ENCODE measurements at regions not wholly inside any gene's neighbourhood (a gene's known extent, or its start where the extent isn't known, plus 50 kb on each side); places are given as distances from the start of the nearest gene placed in this dataset.

DNA sequence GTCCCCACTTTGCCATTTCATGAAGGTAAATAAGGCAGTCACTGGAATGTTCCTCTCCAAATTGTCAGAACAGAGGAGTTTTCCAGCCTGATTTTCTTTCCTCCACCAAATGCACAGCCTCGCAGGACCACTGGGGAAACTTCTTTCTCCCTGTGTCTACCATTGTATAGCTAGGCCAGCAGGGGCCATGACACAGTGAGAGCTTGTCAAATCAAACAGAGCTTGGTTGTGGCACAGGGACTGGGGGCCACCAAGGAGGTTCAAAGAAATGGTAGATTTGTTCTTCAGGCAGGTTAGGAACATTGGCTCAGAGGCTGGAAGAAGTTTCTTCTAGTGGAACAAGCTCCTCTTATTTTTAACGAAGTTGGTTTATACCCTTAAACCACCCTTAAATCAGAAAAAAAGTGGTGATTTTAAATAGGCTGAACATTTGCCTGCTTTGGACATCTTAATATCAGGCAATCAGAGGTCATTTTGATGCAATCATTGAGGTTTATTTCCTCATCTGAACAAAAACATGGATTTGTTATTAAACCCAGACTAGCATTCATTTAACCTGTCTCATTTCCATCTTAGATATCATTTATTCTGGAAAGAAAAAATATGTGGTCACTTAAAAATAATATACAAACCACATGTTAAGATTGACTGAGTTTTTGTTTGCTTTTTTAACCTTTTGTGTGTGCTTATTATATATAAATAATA, 105.6 kb downstream of the GTPBP8 start:
- DNase-seq, result no peak

DNA sequence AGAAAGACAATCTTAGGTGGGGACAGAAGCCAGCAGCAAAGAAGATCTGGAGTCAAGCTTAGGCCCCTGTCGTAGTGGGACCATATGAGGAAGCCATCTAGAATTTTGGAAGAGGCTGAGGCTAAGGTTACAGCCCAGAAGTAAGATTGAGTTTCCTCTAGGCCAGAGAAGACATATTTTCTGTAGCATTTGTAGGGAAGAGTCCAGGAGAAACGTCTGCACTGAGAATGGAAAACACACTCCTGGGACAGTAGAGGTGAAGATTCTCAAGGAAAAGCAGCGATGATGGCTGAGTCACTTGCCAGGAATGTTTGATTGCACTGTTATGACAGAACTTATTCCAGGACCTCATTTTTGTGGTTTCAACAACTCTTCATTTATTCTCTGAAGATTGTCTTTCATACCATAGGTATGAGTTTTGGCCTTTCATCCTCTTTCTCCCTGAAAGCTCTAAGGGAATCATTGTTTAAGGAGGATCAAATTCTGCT, 107.2 kb downstream of the GTPBP8 start:
- no peak for DNase-seq

DNA sequence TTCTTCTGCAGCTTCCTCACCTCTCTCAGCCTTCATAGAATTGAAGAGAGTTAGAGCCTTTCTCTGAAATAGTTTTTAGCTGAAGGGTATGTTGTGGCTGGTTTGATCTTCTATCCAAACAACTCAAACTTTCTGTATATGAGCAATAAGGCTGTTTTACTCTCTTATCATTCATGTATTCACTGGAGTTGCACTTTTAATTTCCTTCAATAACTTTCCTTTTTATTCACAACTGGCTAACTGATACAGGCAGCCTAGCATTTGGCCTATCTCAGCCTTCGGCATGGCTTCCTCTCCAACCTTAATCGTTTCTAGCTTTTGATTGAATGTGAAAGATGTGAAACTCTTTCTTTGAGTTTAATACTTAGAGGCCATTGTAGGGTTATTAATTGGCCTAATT, 109.3 kb downstream of the GTPBP8 start:
- no peak for DNase-seq

DNA sequence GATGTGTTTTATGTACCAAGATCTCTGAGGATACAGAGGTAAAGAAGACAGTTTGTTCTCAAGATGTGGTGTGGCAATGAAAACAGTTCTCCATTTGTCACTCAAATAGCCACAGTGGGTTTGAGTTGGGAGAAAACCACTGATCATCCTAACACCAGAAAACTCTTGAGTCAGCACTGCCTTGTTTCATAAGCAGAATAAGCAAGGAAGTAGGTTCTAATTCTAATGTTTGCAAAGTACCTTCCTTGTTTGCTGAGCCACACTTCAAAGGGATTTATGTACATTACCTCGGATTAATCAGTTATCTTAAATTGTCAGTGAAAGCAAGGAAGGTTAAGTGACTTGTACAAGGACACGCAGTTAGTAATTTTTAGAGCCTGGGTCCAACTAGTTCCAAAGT, 107.8 kb upstream of the BOC start:
- DNase-seq, result no peak

DNA sequence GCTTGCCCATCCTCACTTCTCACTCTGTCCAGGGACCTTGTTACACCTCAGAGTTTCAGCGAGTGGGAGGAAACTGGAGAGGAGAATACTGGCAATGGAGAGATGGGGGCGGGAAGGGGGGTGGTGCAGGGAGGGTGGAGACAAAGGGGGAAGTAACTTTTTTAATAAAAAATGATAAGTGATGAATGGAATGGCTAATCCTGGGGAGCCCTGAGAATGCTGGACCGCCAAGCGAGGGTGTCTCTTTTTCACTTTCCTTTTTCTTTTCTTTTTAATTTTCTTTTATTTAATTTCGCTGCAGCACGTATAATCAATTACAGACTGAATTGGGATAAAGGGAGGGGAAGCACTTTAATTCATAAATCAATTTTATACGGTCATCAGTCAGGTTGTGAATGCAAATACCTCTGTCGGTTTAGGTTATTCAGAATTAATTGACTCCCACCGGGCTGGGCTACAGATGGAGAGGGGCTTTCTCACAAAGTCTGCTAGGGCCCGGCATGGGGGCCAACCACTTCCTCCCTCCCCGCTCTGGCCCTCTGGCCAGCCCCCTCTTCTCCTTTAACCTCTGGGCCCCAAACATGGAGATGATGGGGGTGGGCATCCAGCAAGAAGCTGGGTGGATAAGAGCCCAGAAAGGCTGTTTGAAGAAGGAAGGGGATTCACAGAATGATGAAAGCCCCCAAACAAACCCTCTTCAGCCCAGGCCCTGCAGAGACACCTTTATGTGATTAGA, 106.8 kb upstream of the BOC start:
- no peak for DNase-seq

DNA sequence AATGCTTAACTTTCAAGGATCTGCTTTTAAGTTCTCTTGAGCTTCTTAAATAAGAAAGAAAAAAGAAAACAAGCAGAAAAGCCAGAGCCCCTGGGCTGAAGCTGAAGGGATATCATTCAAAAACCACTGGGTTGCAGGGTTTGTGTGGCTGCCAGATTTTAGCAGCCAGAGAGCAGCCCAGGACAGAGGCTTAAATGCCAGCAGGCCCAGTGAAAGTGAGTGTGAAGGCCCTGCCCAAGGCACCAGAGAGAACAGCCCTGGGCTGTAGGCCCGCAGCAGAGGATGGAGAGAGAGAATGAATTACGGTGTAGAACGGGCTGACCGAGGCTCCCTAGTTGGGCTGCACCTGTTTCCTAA, 106.3 kb upstream of the BOC start:
- DNase-seq, result no peak

DNA sequence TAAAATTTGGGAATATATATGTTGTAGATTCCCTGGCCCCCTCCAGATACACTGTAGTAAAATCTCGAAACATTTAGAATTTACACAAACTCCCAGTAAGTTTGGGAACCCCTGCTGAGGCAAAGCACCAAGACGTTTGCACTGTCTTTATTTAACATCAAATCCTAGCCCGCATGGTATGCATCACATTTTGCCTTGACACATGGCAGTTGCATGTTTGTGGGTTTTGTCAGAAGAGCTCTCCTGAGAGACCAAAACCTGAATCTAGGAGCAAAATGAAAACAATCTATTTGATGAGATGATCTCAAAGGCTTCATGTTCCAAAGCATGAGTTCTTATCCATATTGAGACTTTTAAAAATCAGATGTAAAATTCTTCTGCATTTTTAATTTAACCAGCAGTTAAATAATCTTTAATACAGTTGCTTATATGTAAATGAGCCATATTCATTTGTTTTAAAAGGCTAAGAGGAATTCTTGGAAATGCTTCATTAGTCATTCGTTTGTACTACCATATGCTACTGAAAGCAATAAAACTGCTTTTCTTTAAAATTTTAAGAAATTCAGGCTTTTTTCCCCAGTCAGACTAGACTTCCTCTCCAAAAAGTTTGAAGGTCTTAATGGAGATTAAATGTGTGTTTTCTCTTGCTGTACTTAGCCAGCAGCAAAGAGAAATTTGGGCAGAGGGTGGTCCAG, 105.2 kb upstream of the BOC start:
- DNase-seq, result no peak

DNA sequence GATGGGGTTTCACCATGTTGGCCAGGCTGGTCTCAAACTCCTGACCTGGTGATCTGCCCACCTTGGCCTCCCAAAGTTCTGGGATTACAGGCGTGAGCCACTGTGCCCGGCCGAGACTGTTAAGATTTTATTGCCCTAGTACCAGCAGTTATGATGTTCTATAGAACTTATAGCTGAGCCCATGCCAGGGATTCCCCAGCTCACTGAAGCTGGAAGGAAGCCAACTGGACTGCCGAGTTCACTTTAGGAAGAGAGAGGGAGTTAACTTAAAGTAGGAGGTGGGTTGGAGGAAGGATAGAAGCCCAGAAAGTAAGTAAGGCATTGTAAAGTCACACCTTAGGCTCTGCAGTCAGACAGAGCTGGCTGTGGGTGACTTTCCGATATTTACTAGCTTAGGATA, 101.1 kb upstream of the BOC start:
- DNase-seq, result no peak

DNA sequence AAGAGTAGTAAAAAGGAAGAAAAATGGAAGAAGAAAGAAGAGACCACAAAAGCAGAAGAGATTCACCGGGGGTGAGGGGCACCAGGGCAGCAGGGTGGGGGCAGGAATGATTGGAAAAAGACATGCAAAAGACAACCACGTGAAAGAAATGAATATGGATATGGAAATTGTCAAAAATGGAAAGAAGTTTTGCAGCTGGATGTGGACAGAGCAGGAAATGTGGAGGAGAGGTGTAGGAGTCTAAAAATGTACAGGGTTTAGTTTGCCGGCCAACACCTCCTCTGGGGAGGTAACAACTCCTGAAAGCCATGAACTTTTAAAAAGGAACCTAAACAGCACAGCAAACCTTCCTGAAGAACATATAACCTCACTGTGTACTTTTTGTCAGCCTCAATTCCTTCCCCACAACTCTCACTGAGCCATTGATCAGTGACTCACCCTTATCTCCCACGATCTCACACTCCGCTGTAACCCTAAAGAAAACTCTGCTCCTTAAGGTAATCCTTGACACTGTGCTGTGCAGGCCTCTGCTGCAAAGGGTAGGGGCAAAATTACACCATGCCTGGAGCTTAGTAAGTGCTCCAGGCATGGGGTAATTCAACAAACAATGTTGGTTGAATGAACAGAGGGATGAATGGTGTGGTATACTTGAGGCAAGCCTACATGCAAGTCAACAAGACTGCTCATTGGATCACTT, 100.2 kb upstream of the BOC start:
- no peak for DNase-seq

DNA sequence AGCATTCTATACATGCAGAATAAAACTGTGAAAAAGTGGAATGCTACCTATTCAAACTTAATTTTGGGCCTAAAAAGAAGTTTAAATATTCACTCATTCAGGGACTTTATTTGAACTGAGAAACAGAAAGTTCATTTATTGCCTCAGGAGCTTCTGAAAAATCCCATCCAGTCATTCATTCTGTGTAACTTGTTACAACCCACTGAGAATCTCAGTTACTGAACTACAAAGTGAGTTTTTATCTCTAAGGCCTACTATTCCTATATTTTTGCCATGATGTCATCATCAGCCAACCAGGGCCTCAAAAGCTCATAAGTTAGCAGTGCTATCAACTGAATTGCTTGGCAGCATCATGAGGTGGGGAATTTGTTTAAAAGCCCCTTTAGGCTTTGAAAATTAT, 98.0 kb upstream of the BOC start:
- no peak for DNase-seq

DNA sequence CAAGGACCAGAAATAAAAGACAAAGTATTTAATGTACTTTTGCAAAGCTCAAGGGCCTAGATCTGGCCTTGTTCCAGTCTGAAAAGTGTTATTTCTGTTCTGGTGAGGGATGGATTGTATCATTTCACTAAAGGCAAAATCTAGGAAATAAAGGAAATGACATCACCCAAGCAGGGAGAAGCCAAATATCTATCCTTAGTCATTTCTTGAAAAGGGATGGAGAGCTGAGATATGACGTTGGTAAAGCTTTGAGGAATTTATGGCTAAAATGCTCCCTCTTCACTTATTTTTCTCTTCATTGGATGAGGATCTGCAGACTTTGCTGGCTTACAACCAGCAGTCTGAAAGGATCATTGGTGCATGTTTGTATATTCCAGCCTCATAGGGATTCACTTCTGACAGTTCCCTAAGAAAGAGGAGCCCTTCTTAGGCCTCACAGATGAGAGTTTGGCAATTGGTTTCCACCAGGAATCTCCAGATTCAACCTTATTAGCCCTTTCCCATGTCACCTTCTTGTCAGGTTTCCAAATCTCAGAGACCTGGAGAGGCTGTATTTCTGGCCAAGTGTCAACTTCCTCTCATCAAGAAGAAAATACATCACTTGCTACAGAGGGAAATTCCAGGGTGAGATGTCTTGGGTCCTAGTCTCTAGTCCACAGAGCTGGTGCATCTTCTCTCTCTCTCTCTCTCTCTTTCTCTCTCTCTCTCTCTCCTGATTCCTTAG, 93.7 kb upstream of the BOC start:
- no peak for DNase-seq

DNA sequence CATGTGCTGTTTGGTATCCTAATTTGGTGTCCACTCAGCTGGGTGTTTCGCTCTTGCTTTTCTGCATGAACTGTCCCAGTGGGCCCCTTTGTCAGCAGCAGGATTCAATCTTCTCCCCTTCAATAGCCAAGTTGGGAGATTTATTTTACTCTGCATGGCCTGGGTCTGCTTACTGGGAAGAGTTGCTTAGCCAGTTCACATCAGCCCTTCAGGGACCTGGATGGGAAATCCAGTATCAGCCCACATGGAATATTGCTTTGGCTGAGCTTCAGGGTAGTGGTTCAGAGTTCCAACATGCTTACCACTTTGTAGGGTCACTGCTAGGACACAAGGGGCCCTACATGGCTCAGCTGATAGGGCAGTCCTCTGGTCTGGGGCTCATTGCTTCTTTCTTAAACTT, 93.0 kb upstream of the BOC start:
- DNase-seq, result no peak

DNA sequence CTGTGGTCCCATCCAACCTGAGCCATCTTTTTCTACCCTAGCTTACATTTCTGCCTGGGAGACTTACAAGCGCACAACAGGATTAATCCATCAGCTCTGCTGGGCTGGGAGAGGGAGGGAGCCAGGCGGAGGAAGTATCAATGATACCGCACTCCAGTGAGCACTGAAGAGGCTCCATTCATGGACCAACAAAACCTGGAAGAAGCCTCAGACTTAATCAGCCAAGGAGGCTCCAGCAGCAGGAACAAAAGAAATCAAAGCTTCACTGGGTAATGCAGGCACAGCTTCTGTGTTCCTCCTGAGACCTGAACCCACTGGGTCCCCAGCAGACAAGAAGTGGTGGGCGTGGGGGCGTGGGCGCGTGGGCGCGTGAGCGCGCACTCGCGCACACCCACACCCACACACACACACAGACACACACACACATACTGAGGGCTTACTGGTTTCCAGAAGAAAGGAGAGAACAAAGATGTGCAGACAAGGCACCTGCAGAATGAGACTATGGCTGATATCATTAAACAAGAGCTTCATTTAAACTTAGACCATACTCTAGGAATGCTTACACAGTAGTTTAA, 87.0 kb upstream of the BOC start:
- DNase-seq, result no peak

DNA sequence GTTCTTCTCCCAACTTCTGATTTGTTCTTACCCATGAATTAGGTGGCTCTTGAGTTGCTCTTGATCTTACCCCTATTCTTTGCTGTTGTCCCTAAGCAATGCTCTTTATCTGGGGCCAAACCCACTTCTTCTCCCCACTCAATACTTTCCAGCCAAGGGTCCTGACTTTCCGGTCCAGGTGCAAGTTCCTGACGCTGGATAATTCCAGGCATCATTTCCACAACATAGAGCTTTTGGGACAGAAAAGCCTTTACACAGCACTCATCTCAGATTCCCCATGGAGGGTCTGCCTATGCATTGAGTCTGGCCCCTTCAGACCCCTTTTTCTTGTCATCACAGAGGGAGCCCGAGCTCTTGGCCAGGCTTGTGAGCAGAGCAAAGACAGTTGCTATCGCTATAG, 85.4 kb upstream of the BOC start:
- DNase-seq, result no peak

DNA sequence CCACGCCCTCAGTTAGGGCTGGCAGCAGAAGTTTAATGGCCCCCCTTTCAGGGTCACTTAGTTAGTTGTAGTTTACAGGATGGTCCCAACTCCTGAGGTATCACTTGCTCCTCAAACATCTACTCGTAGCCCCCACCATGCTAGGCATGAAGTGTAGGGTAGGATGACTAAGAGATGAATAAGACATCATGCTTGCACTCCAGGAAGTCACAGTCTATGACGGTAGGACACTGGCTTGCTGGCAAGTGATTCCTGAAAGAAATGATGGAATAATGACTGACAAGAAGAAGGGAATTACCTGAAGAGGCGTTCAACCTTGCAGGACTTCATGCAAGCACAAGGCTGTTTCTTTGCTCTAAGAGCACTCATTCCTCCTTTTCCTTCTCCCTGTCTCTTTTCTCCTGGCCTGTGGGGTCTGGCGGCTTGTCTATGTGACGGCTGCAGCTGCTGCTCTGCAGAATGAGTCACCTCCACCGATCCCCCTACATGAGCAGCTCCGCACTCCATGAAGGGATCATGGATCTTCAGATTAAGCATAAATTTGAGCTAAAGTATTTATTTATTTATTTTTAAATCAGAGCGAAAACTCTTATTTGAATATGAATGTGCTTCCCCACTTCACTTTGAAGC, 82.9 kb upstream of the BOC start:
- no peak for DNase-seq

DNA sequence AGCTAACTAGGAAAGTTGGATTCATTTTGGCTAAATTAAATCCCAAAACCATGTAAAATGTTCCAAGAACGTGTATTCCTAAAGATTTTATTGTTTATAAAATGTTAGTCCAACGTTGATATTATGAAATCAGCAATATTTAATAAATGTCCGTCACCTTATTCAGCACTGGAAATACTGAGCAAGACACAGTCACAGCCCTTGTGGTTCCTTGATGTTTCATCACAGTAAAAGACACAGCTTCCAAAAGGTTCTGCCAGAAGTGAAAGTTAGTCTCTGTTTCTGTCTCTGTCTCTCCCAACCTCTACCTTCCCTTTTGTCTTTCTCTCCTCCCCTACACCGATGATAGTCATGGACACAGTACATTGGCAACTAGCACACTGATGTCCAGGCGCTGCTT, 82.2 kb upstream of the BOC start:
- no peak for DNase-seq

DNA sequence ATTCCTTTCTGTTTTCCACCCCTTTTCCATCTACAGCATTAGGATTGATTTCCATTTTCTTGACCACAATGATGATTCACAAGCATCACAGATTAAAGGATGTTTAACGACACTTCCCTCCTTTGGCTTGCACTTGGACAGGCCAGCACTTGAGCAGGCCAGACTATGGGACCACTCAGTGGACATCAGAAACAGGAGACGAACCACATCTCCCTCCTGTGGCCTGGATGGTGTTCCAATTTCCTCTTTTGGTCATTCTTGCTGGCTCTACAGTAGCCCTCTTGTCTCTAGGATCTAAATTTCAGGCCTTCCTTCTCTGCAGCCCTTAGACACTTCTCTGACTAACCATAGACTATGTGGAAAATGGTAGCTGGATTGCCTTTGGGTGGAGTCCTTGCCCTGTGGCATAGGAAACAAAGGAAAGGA, 78.8 kb upstream of the BOC start:
- DNase-seq, result no peak

DNA sequence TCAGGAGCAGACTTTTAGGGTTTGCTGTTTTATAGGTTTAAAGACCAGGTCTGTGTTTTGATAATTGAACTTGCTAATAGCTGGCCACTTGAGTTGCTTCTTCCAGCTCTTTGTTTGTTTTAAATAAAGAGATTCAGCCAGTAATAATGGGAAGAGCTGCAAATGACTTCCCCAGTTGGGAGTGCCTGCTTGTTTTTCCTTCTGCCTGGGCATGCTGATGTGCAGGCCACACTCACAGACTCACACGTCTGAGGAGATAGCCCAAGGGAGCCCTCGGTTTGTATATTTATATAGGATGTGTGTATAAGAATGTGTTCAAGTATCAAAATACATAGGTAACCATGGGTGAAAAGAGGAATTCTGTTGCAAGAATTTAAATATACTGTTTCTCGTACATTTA, 78.2 kb upstream of the BOC start:
- no peak for DNase-seq

DNA sequence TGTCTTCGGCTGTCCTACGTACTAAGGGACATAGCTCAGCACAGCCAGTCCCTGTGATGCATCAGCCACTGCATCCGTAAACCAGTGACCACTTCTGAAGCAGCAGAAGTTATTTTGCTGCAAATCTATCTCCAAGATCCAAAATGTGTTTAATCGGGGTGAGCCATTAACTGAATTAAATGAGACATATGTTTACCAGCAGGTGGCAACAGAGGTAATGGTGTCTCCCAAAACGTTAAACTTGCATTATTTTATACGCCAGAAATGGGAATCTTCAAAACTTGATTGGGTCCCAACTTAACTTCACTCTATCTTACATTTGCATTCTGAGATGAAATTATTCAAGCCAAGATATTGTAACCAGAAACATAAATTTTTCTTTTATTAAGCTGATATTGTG, 75.3 kb upstream of the BOC start:
- no peak for DNase-seq

DNA sequence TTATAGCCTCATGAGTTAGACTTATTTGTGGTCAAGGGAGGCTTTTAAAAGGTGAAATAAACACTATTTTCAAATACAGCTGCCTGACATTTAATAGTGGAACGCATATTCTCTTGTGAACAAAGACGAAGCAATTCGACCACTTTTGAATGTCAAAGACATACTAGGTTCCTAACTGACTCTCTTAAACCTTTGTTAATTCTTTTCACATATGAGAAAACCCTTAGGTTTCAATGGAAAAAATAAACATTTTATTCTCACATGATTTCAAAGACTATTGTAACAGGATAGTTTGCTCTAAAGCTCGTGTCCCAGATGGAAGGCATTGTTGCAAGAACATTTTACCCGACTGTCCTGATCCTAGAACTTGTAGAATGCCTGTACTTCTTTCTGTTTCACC, 74.8 kb upstream of the BOC start:
- no peak for DNase-seq

DNA sequence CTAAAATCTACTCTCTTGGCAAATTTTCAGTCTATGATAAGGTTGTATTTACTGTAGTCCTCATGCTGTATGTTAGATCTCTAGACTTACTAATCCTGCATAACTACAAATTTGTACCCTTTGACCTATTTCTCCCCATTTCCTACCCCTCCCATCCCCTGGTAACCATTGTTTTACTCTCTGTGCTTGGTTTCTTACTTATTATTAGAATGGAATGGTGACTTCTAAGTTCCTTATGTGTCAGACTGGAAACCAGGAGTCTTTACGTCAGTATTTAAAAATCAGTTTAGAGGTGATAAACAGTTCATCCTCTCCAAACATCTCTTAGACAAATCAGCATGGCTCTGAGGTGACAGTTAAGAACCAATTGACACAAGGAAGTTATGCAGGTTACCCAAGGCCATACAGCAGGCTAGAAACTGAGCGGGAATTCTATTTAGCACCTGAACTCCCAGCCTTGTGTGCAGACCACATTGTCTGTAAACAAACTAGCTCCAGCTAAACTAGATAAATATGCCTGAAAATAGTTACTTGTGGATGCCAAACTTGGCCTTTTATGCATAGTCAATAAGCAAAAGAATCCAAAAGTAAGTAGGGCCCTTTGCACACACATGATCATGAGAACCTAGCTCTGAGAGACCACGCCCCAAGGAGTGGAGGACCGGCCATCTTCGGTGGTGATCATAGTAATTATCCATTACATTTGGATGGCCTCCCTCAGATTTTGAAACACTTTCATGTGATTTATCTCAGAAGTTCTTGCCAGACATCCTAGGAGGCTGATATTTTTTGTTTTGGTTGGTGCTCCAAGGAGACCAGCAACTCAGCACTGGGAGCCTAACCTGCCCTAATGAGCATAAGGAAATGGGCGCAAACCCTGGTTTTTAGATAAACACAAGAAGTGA, 72.3 kb upstream of the BOC start:
- no peak for DNase-seq

All from CD4-positive, alpha-beta T cell treated with Interleukin-1 beta for 1 hour (primary cell).